GM12878 (cell line): ENCODE measurements at regions not wholly inside any gene's neighbourhood (a gene's known extent, or its start where the extent isn't known, plus 50 kb on each side); places are given as distances from the start of the nearest gene placed in this dataset.
A peak's percentile ranks its signal among the peaks of the same experiment; 100 is the strongest.

Experiments used
- ATAC-seq: fragments of 200-7000 bp; cut with Tn5 transposase; 3 replicates; pipeline ENCODE4 v1.9.1; 2020; ENCODE audit warnings: mild to moderate bottlenecking, moderate library complexity
- BruUV-seq: library from RNA; stranded (reverse); fragments of 400-500 nt; replicated peaks from 2 replicates; lab custom pipeline; 2021; lab: Mats Ljungman, UMichigan
- CTCF ChIA-PET: fragments of 300-600 bp; sonication (Branson Sonifier 250); formaldehyde crosslinking; extraction: SDS; loops from one replicate; lab custom pipeline; 2021; ENCODE audit warnings: inconsistent platforms; lab: Yijun Ruan, JAX
- POLR2A ChIA-PET: fragments of 350-600 bp; formaldehyde crosslinking; extraction: SDS; loops from one replicate; lab custom pipeline; 2021; ENCODE audit warnings: inconsistent platforms; lab: Charles Lee
- RAD21 ChIA-PET: fragments of 300-600 bp; sonication (Branson Sonifier 250); formaldehyde crosslinking; loops from one replicate; lab custom pipeline; 2023; ENCODE audit warnings: antibody characterized with exemption; ENCODE audit not compliant: unreplicated experiment; lab: Charles Lee
- SMC1A ChIA-PET: fragments of 300-600 bp; sonication (Branson Sonifier 250); formaldehyde crosslinking; loops from one replicate; lab custom pipeline; 2023; ENCODE audit not compliant: unreplicated experiment, uncharacterized antibody; lab: Charles Lee
- DNase-seq: peaks from one replicate; pipeline ENCODE4 v3.0.0-alpha.2; 2011; ENCODE audit warnings: low read depth, low spot score
- FAIRE-seq: peaks from 3 replicates; lab custom pipeline; 2011; peaks lifted over from hg19 to GRCh38; lab: Jason Lieb, UNC
- H2AFZ ChIP-seq: 2 replicates; pipeline ENCODE4 v1.6.0; 2011; ENCODE audit warnings: low read depth, low read length, control low read depth; ENCODE audit not compliant: control insufficient read depth
- H3K27ac ChIP-seq: 2 replicates; pipeline ENCODE4 v1.5.1; 2011; ENCODE audit warnings: control low read depth; ENCODE audit not compliant: control insufficient read depth, insufficient read depth
- H3K27me3 ChIP-seq, 2 experiments: replicated peaks in 1 of 2; 2 replicates each; pipeline versions ENCODE4 v1.6.0 to v1.6.1; 2011; ENCODE audit warnings: low read length in 1 of 2; ENCODE audit not compliant: control insufficient read depth in 2 of 2, insufficient read depth in 2 of 2
- H3K36me3 ChIP-seq, 2 experiments: 2 replicates each; pipeline ENCODE4 v1.5.1; 2011; ENCODE audit warnings: low read length in 1 of 2; ENCODE audit not compliant: control insufficient read depth in 2 of 2, insufficient read depth in 2 of 2
- H3K4me1 ChIP-seq: 2 replicates; pipeline ENCODE4 v1.6.1; 2011; ENCODE audit warnings: mild to moderate bottlenecking, low read length, moderate library complexity, mixed read lengths; ENCODE audit not compliant: control insufficient read depth, insufficient read depth
- H3K4me2 ChIP-seq: 2 replicates; pipeline ENCODE4 v1.6.0; 2011; ENCODE audit warnings: control low read depth; ENCODE audit not compliant: control insufficient read depth, insufficient read depth
- H3K4me3 ChIP-seq: fragments of 200-600 bp; sonication (generic); 2 replicates; pipeline ENCODE4 v1.5.1; 2016
- H3K79me2 ChIP-seq: 2 replicates; pipeline ENCODE4 v1.6.0; 2011; ENCODE audit warnings: low read length; ENCODE audit not compliant: control insufficient read depth, insufficient read depth
- H3K9ac ChIP-seq: 2 replicates; pipeline ENCODE4 v1.8.0; 2011; ENCODE audit warnings: low read length, control low read depth, mixed read lengths; ENCODE audit not compliant: control insufficient read depth, insufficient read depth
- H3K9me3 ChIP-seq: replicated peaks from 3 replicates; pipeline ENCODE4 v1.5.1; 2011; ENCODE audit warnings: mild to moderate bottlenecking, low read length; ENCODE audit not compliant: control insufficient read depth, insufficient read depth
- H4K20me1 ChIP-seq: 2 replicates; pipeline ENCODE4 v1.6.0; 2011; ENCODE audit not compliant: control insufficient read depth, insufficient read depth
- CTCF ChIP-seq, 3 experiments: IDR thresholded peaks in 2 of 3; conservative IDR thresholded peaks in 1 of 3; 2 replicates each; pipeline ENCODE4 v1.5.1; 2011; ENCODE audit warnings: low read depth in 3 of 3, low read length in 3 of 3, mild to moderate bottlenecking in 3 of 3, control low read depth in 2 of 3, moderate library complexity in 2 of 3, inconsistent platforms in 1 of 3, mixed read lengths in 1 of 3; ENCODE audit not compliant: control insufficient read depth in 2 of 3, insufficient read depth in 1 of 3; ENCODE audit errors: extremely low read depth in 1 of 3
- E2F8 ChIP-seq: fragments of 450-650 bp; IDR thresholded peaks from 2 replicates; pipeline ENCODE4 v1.6.1; 2018; ENCODE audit warnings: mild to moderate bottlenecking, low read depth, moderate library complexity; ENCODE audit not compliant: partially characterized antibody
- ESRRA ChIP-seq: IDR thresholded peaks from 2 replicates; pipeline ENCODE4 v1.6.1; 2012; ENCODE audit warnings: mild to moderate bottlenecking, low read length, improper control_type of control experiment
- HDGF ChIP-seq: fragments of 450-650 bp; IDR thresholded peaks from 2 replicates; pipeline ENCODE4 v1.6.1; 2016; ENCODE audit warnings: antibody characterized with exemption
- POU2F2 ChIP-seq: IDR thresholded peaks from 3 replicates; pipeline ENCODE4 v1.6.1; 2011; ENCODE audit warnings: low read depth, mild to moderate bottlenecking, low read length, borderline replicate concordance
- PRDM15 ChIP-seq: fragments of 450-650 bp; formaldehyde crosslinking; IDR thresholded peaks from 2 replicates; pipeline ENCODE4 v1.4.0; 2020; ENCODE audit warnings: mild to moderate bottlenecking, moderate library complexity
- RELB ChIP-seq: fragments of 450-650 bp; IDR thresholded peaks from 2 replicates; pipeline ENCODE4 v1.6.1; 2017; ENCODE audit warnings: low read depth, mild to moderate bottlenecking, moderate library complexity
- SMARCA5 ChIP-seq: fragments of 450-650 bp; IDR thresholded peaks from 2 replicates; pipeline ENCODE4 v1.6.1; 2017; ENCODE audit warnings: mild to moderate bottlenecking
- WGBS: methylation state at CpG from one replicate; pipeline ENCODE4 v1.1.6; 2016; ENCODE audit warnings: low lambda C conversion rate; ENCODE audit not compliant: insufficient replicate concordance, insufficient coverage; ENCODE audit errors: missing lambda C conversion rate; 5-methylcytosine and 5-hydroxymethylcytosine counted together
- in situ Hi-C: fragments of 300-500 bp; cut with MboI; formaldehyde crosslinking; loops from 9 replicates; pipeline ENCODE4 v1.14.3; 2018; ENCODE audit warnings: mixed read lengths
- intact Hi-C: fragments of 100-400 bp; cut with micrococcal nuclease; formaldehyde crosslinking; loops from one replicate; pipeline ENCODE4 v1.14.2; 2022; ENCODE audit not compliant: unreplicated experiment

- TF ChIP-seq E2F8 (peak; percentile 54), POU2F2 (peak; percentile 46; the same call in 1 of the 3 replicates), SMARCA5 (peak; percentile 73), HDGF (no peak)
Measured at GRCh38 chr2:64214281-64215115, 70.3 kb upstream of the PELI1 start (continued).

- Histone ChIP-seq H3K27me3 (no peaks in the 10 kb centered on the region), H3K4me2 (no peak overlapping the region), H3K36me3 (no peaks in the 10 kb centered on the region), H3K27ac (no peak overlapping the region), H3K4me1 (peaks cover 31% of the 10 kb centered on the region), H3K4me3 (no peak overlapping the region), H3K9me3 (no peaks in the 10 kb centered on the region), H2AFZ (no peak overlapping the region; the same call in 1 of the 2 replicates), H3K79me2 (no peaks in the 10 kb centered on the region), H4K20me1 (no peaks in the 10 kb centered on the region), H3K9ac (no peak overlapping the region)
- SMC1A ChIA-PET, result interaction anchor here (1.3 to 7.0 kb wide), 14 partner anchors 11 to 168 kb away, joined by 3 to 161 read pairs (median 22); no protein-coding TSS in a partner anchor
- BruUV-seq, result no TSS peak
- 91% methylated on average over 9 of the region's 9 CpGs for WGBS
- ATAC-seq (no peak), DNase-seq (no peak), FAIRE-seq (no peak)
- in situ Hi-C loops, result no loop called here
- intact Hi-C loops, result no loop called here
- CTCF ChIA-PET, result interaction anchor here (0.6 to 8.3 kb wide), 14 partner anchors 7 to 168 kb away, joined by 3 to 117 read pairs (median 6); no protein-coding TSS in a partner anchor
- RAD21 ChIA-PET, result interaction anchor here (0.9 to 4.6 kb wide), 10 partner anchors 8 to 131 kb away, joined by 3 to 186 read pairs (median 8); no protein-coding TSS in a partner anchor
- POLR2A ChIA-PET, result interaction anchor here (0.6 to 4.5 kb wide), 6 partner anchors 10 to 78 kb away, joined by 3 to 59 read pairs (median 14); no protein-coding TSS in a partner anchor
- TF ChIP-seq RELB, result no peak
- no peak for TF ChIP-seq PRDM15 (CRISPR knock-in tag)
- no peak for TF ChIP-seq ESRRA
- TF ChIP-seq CTCF (IDR thresholded peaks at IDR 0.05 in 2 of 3, conservative IDR thresholded peaks at IDR 0.05 in 1 of 3; ENCODE audit: control insufficient read depth in 2 of 3, extremely low read depth in 1 of 3, insufficient read depth in 1 of 3, low read depth in 3 of 3, low read length in 3 of 3), result 0 out of 6 replicates have a peak, but pooled peaks of 1 of the 3 experiments have one; percentile 2
Measured at GRCh38 chr2:64217198-64217869, 73.1 kb upstream of the PELI1 start.
